Brain microvascular endothelial cell (primary cell): ENCODE measurements at regions not wholly inside any gene's neighbourhood (a gene's known extent, or its start where the extent isn't known, plus 50 kb on each side); places are given as distances from the start of the nearest gene placed in this dataset.

ENCODE experiments used
- DNase-seq: peaks from one replicate; pipeline ENCODE4 v3.0.0-alpha.2; 2020
- H3K27ac ChIP-seq: fragments of 250-450 bp; sonication (Bioruptor Pico); 2 replicates; pipeline ENCODE4 v1.5.1; 2020; ENCODE audit warnings: mild to moderate bottlenecking, moderate library complexity
- H3K27me3 ChIP-seq: fragments of 250-450 bp; sonication (Bioruptor Pico); replicated peaks from 2 replicates; pipeline ENCODE4 v1.5.1; 2020; ENCODE audit warnings: mild to moderate bottlenecking
- H3K36me3 ChIP-seq: fragments of 250-450 bp; sonication (Bioruptor Pico); replicated peaks from 2 replicates; pipeline ENCODE4 v1.5.1; 2020; ENCODE audit warnings: mild to moderate bottlenecking
- H3K4me3 ChIP-seq: 2 replicates; pipeline ENCODE4 v1.5.1; 2011; ENCODE audit warnings: low read depth, mild to moderate bottlenecking, control low read depth, low read length, moderate library complexity
- CTCF ChIP-seq: IDR thresholded peaks from 2 replicates; pipeline ENCODE4 v1.5.1; 2011; ENCODE audit warnings: low read depth, mild to moderate bottlenecking, moderate library complexity, low read length, control low read depth, inconsistent platforms; ENCODE audit errors: missing control alignments
- in situ Hi-C: cut with HindIII; loops from 2 replicates; pipeline ENCODE4 v1.10.0; 2017; ENCODE audit warnings: low sequenced_read_pairs, low pct_ligation_motif_present

GRCh38 chr2:23271230-23271629, 113.7 kb upstream of the KLHL29 start:
- Histone ChIP-seq H3K27me3 (no peaks in the 10 kb centered on the region), H3K4me3 (no peak overlapping the region), H3K36me3 (no peaks in the 10 kb centered on the region), H3K27ac (no peak overlapping the region)
- no peak for DNase-seq
- TF ChIP-seq CTCF: no peak
- in situ Hi-C loops: no loop called here

DNA sequence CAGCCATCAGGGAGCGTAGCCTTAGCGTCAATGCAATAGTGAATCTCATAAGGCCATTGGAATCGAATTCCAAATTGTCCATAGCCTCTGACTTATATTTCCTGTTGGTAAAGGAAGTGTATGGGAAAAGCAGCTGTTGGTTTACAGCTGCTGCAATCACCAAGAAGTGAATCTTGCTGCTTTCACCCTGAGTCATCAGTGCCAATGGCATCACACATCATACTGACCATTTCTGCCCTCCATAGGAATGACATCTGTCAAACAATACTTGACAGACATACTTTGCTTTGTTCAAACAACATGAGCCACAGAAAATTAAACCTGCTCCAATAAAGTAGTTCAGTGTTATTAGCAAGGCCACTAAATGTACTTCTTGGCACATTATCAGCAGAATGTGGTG, 111.2 kb upstream of the KLHL29 start:
- Histone ChIP-seq H3K27ac (no peak overlapping the region), H3K4me3 (no peak overlapping the region), H3K27me3 (no peaks in the 10 kb centered on the region), H3K36me3 (no peaks in the 10 kb centered on the region)
- DNase-seq: no peak
- no peak for TF ChIP-seq CTCF
- in situ Hi-C loops: no loop called here

- H3K27ac ChIP-seq: no peak overlapping the region
- H3K27me3 ChIP-seq: no peaks in the 10 kb centered on the region
- no peak for TF ChIP-seq CTCF
- DNase-seq: no peak
- H3K36me3 ChIP-seq: no peaks in the 10 kb centered on the region
- no peak overlapping the region for H3K4me3 ChIP-seq
- in situ Hi-C loops: no loop called here
Measured at GRCh38 chr2:23280401-23280800, 104.6 kb upstream of the KLHL29 start.

GRCh38 chr2:23283653-23284052, 101.3 kb upstream of the KLHL29 start:
- TF ChIP-seq CTCF: no peak
- no peaks in the 10 kb centered on the region for H3K27me3 ChIP-seq
- in situ Hi-C loops: no loop called here
- peak; percentile 22 for DNase-seq
- H3K36me3 ChIP-seq: no peaks in the 10 kb centered on the region
- no peak overlapping the region for H3K27ac ChIP-seq
- H3K4me3 ChIP-seq: no peak overlapping the region

DNA sequence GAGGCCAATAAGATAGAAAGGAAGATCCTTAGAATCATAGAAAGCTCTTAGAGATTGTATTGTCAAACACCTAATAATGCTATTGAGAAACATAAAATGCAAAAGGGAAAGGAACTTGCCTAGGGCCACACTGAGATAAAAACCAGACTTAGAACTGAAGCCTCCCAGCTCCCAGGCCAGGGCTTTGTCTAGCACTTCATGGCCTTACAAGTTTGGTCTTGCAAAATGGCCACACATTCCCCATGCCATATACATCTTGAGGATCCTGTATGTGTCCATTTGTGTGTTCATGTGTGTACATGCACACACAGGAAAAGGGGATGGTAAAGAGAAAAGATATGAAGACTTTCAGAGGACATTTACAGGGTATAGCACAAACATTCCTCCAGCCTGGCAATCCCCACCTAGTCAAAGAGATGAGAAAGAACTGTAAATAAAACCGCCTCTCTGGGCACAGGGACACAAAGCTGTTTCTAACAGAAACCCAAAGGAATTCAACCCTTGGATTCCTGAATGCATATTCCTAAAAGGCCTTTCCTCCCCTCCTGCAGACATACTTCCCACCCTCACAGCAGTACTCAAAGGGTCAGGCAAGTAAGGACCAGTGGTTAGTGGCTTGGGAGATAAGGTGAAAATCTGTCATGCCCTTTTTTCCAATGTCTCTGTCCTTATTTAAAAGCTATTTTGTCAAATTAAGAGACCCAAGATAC, 99.7 kb upstream of the KLHL29 start:
- no peaks in the 10 kb centered on the region for H3K27me3 ChIP-seq
- no peak for TF ChIP-seq CTCF
- H3K4me3 ChIP-seq: no peak overlapping the region
- no peak overlapping the region for H3K27ac ChIP-seq
- in situ Hi-C loops: no loop called here
- no peaks in the 10 kb centered on the region for H3K36me3 ChIP-seq
- no peak for DNase-seq
